GM21723 (cell line): ENCODE measurements at regions not wholly inside any gene's neighbourhood (a gene's known extent, or its start where the extent isn't known, plus 50 kb on each side); places are given as distances from the start of the nearest gene placed in this dataset.

Experiments
- ATAC-seq: cut with Tn5 transposase; IDR thresholded peaks from one replicate; pipeline ENCODE4 v1.9.1; 2021; ENCODE audit warnings: mild to moderate bottlenecking, moderate library complexity; ENCODE audit not compliant: unreplicated experiment

GRCh38 chr14:44029933-44030332 is 477.1 kb downstream of the FSCB start:
- no peak for ATAC-seq

GRCh38 chr14:44027397-44027796 is 479.7 kb downstream of the FSCB start:
- ATAC-seq = no peak

- ATAC-seq = no peak
Measured at GRCh38 chr14:44010595-44010994, 496.5 kb downstream of the FSCB start.

- no peak for ATAC-seq
Measured at GRCh38 chr14:44010071-44010470, 497.0 kb downstream of the FSCB start.

- no peak for ATAC-seq
Measured at GRCh38 chr14:44009642-44010041, 497.4 kb downstream of the FSCB start.

- no peak for ATAC-seq
Measured at GRCh38 chr14:43988989-43989388, 518.1 kb downstream of the FSCB start.

GRCh38 chr14:43983721-43984120 is 523.4 kb downstream of the FSCB start:
- ATAC-seq = no peak

GRCh38 chr14:43981135-43981768 is 525.8 kb downstream of the FSCB start:
- no peak for ATAC-seq

- no peak for ATAC-seq
Measured at GRCh38 chr14:43956741-43957140, 550.3 kb downstream of the FSCB start.

- no peak for ATAC-seq
Measured at GRCh38 chr14:43949400-43949799, 557.7 kb downstream of the FSCB start.

- ATAC-seq = no peak
Measured at GRCh38 chr14:43939836-43940235, 567.2 kb downstream of the FSCB start.

GRCh38 chr14:43938588-43939281 is 568.3 kb downstream of the FSCB start:
- no peak for ATAC-seq

- no peak for ATAC-seq
Measured at GRCh38 chr14:43937001-43937400, 570.1 kb downstream of the FSCB start.

- ATAC-seq = no peak
Measured at GRCh38 chr14:43934102-43934501, 573.0 kb downstream of the FSCB start.

- ATAC-seq = no peak
Measured at GRCh38 chr14:43914041-43914693, 592.9 kb downstream of the FSCB start.

GRCh38 chr14:43903209-43903608 is 603.9 kb downstream of the FSCB start:
- ATAC-seq = no peak

GRCh38 chr14:43901911-43902673 is 605.0 kb downstream of the FSCB start:
- no peak for ATAC-seq

- no peak for ATAC-seq
Measured at GRCh38 chr14:43900173-43900655, 606.9 kb downstream of the FSCB start.

- ATAC-seq = no peak
Measured at GRCh38 chr14:43898687-43899086, 608.4 kb downstream of the FSCB start.

- no peak for ATAC-seq
Measured at GRCh38 chr14:43896044-43896443, 611.0 kb downstream of the FSCB start.

- no peak for ATAC-seq
Measured at GRCh38 chr14:43894534-43894933, 612.5 kb downstream of the FSCB start.
